ENCODE measurements at regions not wholly inside any gene's neighbourhood (a gene's known extent, or its start where the extent isn't known, plus 50 kb on each side); places are given as distances from the start of the nearest gene placed in this dataset.
"Not testable (repeated sequence)": the region's sequence is repeated elsewhere in the genome, so short reads cannot be mapped to it uniquely, and the experiment has no call there.

DNA sequence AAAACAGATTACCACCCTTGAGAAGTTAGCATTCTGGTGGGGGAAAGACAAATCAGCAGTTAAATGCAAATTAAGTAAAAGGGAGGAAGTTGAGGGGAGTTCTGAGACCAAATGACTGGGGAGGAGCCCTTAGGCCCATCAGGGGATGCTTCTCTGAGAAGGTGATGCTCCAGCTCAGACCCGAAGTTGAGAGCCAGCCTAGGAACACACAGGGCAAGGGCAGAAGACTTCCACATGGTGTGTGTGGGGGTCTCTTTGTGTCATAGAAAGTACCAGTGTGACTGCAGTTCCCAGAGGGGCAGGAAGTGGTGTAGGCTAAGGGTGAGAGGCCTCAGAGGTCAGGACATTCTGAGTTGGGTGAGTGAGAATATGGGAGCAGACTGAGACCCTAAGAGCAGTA, 137.3 kb downstream of the KLRB1 start:
- peak; percentile 38 for FAIRE-seq
- DNase-seq (ENCODE audit: insufficient read length, low spot score), result not testable (repeated sequence)
- TF ChIP-seq SPI1 (IDR thresholded peaks at IDR 0.05; ENCODE audit: low read depth, low read length), result 0 out of 2 replicates have a peak, but pooled peaks have one; percentile 29

DNA sequence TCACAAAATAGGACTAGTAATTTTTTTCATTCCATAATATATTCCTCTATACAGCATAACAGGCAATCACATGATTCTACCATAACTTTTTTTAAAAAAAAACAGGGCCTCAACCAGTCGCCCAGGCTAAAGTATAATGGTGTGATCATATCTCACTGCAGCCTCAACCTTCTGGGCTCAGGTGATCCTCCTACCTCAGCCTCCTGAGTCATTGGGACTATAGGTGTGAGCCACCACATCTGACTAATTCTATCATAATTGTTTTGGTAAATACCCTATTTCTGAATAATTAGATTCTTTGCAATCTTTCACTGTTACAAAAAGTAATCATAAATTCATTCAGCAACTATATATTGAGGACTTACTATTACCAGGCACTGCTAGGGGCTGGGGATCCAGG, 137.8 kb downstream of the KLRB1 start:
- FAIRE-seq; DNase-seq (ENCODE audit: insufficient read length, low spot score): not testable (repeated sequence)

DNA sequence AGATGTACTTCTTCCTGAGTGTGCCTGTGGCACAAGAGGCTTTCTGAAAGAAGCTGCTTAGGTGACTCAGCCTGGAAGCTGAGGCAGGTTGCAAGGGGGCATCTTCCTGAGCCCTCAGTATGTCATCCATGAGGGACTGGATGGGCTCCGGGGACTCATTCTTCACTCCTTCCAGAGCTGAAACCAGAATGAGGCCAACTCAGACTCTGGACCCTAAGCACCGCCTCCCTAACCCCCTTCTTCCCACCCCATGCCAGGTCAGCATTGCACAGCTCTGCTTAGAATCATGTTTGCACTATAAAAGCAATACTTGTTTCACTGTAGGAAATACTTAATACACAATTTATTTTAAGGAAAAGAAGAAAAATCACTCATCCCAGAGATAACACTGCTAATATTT, 138.3 kb downstream of the KLRB1 start:
- FAIRE-seq, result not testable (repeated sequence)

DNA sequence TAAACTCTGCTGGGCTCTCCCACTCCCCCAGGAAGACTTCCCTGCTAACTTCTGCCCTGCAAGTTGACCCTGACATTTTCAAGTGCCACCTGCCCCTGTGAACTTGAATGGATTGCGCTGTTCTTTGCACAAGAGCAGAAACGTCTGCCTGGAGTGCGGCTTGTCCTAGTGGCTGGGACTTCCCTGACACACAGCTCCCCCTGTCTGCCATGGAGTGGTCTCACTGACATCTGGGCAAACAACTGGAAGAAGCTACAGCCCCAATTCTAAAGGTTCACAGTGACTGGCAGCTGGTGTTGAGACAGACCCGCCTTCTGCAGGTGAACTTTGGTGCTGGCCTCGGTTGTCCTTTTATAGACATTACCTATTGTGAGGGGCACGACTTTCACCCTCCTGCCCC, 138.7 kb downstream of the KLRB1 start:
- not testable (repeated sequence) for DNase-seq (ENCODE audit: insufficient read length, low spot score); FAIRE-seq

More for the DNA sequence above, 138.3 kb downstream of the KLRB1 start:
- DNase-seq (ENCODE audit: insufficient read length, low spot score), result not testable (repeated sequence)

DNA sequence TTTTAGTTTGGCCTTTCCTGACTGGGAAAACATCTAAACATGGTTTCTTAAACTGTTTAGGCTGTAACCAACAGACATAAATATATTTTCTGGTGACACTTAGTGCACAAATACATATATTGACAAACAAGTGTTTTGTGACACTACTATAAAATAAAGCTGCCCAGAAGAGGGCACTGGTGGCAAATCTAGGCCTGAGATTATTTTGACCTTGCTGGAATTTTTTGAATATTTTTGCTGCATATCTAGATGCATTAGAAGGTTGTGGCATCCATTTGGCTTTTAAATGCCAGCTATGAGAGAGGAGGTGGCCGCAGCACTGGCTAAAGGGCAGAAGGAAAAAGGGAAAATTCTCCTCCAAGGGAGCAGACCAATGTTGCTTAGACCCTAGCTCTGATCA, 139.6 kb downstream of the KLRB1 start:
- DNase-seq (ENCODE audit: insufficient read length, low spot score), result not testable (repeated sequence)
- peak; percentile 45 for FAIRE-seq

DNA sequence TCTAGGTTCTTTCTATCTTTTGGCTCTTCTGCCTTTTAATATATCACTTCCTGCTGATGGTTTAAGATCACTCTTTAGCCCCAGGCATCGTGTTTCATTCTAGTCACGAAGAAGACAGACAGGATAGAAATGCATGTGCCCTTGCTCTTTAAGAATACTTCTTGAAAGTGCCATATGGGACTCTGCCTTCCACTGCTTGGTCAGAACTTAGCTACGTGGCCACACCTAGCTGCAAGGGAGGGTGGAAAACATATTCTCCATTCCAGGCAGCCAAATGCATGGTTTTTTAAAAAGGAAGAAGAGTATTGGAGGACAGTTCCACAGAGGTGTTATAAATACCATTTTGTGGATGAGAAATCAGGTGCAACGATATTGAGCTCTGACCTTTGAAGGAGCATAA, 143.3 kb downstream of the KLRB1 start:
- no peak for DNase-seq (ENCODE audit: insufficient read length, low spot score)
- FAIRE-seq, result no peak
- no peak for TF ChIP-seq TAF1 (IDR thresholded peaks at IDR 0.05; ENCODE audit: low read depth, low read length)
- TF ChIP-seq PAX5 (IDR thresholded peaks at IDR 0.05; ENCODE audit: insufficient read depth, low read length, severe bottlenecking), result no peak
- TF ChIP-seq SPI1 (IDR thresholded peaks at IDR 0.05; ENCODE audit: low read depth, low read length), result no peak
- TF ChIP-seq POU2F2 (IDR thresholded peaks at IDR 0.05; ENCODE audit: low read depth, low read length), result no peak
- TF ChIP-seq POLR2AphosphoS5 (IDR thresholded peaks at IDR 0.05; ENCODE audit: low read depth, low read length), result no peak
- TF ChIP-seq POLR2A (IDR thresholded peaks at IDR 0.05; ENCODE audit: low read depth, low read length), result no peak

DNA sequence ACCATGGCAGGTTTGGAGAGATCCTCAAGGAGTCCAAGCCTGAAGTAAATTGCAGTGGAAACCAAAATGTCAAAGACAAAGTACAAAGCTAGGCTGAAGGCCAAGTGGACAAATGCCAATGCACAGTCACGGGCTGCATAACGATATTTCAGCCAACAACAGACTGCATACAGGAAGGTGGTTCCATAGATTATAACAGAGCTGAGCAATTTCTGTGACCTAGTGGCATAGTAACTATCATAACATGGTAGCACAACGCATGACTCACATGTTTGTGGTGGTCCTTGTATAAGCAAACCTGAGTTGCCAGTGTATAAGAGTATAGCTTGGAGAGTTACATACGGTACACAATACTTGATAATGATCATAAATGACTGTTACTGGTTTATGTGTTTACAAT, 152.2 kb downstream of the KLRB1 start:
- DNase-seq (ENCODE audit: insufficient read length, low spot score); FAIRE-seq: not testable (repeated sequence)

DNA sequence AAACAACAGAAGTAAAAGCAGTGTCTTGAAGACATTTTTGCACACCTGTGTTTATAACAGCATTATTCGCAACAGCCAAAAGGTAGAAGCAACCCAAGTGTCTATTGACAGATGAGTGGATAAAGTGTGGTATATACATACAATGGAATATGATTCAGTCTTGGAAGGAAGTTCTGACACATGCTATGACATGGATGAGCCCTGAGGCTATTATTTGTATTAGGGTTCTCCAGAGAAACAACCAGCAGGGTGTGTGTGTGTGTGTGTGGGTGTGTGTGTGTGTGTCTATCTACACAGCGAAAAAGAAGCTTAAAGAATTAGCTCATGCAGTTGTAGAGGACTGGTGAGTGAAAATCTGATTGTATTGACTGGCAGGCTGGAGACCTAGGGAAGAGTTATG, 153.7 kb downstream of the KLRB1 start:
- not testable (repeated sequence) for DNase-seq (ENCODE audit: insufficient read length, low spot score); FAIRE-seq

DNA sequence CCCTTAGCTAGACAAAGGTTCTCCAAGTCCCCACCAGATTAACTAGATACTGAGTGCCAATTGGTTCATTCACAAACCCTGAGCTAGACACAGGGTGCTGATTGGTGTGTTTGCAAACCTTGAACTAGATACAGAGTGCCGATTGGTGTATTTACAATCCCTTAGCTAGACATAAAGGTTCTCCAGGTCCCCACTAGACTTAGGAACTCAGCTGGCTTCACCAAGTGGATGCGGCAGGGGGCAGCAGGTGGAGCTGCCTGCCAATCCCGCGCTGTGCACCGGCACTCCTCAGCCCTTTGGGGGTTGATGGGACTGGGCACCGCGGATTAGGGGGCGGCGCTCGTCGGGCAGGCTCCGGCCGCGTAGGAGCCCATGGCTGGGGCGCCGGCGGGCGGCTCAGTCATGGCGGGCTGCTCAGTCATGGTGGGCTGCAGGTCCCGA, 157.6 kb downstream of the KLRB1 start:
- not testable (repeated sequence) for DNase-seq (ENCODE audit: insufficient read length, low spot score); FAIRE-seq

DNA sequence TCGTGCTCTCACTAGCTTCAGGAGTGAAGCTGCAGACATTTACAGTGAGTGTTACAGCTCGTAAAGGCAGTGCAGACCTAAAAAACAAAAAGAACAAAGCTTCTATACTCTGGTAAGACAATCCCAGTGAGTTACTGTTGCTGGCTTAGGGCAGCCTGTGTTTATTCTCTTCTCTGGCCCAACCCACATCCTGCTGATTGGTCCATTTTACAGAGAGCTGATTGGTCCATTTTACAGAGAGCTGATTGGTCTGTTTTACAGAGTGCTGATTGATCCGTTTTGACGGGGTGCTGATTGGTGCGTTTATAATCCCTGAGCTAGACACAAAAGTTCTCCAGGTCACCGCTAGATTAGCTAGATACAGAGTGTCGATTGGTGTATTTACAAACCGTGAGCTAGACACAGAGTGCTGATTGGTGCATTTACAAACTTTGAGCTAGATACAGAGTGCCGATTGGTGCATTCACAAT, 158.0 kb downstream of the KLRB1 start:
- not testable (repeated sequence) for FAIRE-seq; DNase-seq (ENCODE audit: insufficient read length, low spot score)

DNA sequence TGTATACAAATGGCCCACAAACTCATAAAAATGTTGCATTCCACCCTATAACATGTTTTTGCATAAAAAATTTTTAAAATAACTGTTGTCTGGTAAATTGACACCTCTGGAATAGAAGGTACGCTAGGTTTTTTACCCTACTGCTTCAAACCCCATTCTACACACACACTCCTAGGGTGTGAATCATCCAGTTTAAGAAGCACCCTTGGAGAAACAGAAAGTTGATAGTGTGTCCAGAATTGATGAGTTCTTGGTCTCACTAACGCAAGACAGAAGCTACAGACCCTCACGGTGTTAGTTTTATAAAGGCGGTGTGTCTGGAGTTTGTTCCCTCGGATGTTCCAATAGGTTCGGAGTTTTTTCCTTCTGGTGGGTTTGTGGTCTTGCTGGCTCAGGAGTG, 158.5 kb downstream of the KLRB1 start:
- TF ChIP-seq POLR2AphosphoS5 (IDR thresholded peaks at IDR 0.05; ENCODE audit: low read depth, low read length), result no peak
- no peak for TF ChIP-seq SPI1 (IDR thresholded peaks at IDR 0.05; ENCODE audit: low read depth, low read length)
- no peak for TF ChIP-seq POU2F2 (IDR thresholded peaks at IDR 0.05; ENCODE audit: low read depth, low read length)
- TF ChIP-seq POLR2A (IDR thresholded peaks at IDR 0.05; ENCODE audit: low read depth, low read length), result no peak
- no peak for TF ChIP-seq TAF1 (IDR thresholded peaks at IDR 0.05; ENCODE audit: low read depth, low read length)
- no peak for TF ChIP-seq PAX5 (IDR thresholded peaks at IDR 0.05; ENCODE audit: insufficient read depth, low read length, severe bottlenecking)
- FAIRE-seq (no peak), DNase-seq (ENCODE audit: insufficient read length, low spot score) (no peak)

DNA sequence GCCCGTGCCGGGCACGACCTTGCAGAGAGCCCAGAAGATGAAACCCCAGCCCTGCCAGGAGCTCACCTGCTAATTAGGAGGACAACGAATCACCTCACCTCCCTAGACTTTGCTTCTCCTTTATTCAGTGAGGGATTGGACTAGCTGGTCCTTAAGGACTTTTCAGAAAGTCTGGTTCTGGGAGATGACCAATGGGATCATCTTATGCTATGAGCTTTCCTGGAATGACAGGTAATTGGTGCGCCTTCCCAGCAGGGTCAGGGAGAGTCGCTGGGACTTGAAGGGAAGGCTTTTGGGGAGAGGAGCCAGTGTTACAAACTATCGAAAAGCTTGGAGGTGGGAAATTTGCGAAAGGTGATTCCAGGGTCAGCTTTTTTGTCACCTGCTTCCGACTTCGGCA, 159.1 kb downstream of the KLRB1 start:
- not testable (repeated sequence) for DNase-seq (ENCODE audit: insufficient read length, low spot score); FAIRE-seq

DNA sequence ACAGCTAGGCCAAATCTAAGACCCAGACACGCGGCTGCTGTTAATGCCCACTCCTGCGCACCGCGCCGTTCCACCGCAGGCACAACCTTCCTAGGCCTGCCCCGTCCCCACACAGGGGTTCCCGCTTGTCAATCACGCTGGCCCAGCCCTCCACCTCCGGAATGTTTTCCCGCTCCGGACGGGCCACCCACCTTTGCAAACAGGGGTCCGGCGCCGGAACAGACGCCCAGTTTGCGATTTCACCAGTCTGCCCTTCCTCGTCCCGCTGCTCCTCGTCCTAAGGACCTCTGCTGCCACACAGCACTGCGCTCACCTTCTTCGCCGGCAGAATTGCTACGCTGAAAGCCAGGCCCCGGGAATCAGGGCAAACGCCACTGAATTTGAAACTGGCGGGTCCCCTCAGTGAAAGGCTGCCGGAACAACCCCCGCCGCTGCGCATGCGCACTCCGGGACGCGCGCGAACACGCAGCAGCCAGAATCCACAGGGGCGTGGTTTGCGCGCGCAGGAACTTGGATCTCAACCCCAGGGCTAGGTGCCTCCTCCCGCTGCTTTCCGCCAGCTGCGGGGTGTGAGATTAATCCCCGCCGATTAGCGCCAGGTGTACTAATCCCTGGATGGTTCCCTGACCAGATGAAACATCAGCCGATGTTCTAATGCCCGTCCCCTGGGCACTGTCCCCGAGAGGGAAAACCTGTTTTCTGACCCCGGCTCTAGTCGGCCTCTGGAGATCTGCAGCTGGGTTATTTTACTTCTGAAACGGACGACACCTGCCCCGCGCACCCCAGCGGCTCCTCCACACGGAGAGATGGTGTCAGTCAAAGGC, 159.7 kb downstream of the KLRB1 start:
- DNase-seq (ENCODE audit: insufficient read length, low spot score), result peak; percentile 55
- peak; percentile 82 for FAIRE-seq

DNA sequence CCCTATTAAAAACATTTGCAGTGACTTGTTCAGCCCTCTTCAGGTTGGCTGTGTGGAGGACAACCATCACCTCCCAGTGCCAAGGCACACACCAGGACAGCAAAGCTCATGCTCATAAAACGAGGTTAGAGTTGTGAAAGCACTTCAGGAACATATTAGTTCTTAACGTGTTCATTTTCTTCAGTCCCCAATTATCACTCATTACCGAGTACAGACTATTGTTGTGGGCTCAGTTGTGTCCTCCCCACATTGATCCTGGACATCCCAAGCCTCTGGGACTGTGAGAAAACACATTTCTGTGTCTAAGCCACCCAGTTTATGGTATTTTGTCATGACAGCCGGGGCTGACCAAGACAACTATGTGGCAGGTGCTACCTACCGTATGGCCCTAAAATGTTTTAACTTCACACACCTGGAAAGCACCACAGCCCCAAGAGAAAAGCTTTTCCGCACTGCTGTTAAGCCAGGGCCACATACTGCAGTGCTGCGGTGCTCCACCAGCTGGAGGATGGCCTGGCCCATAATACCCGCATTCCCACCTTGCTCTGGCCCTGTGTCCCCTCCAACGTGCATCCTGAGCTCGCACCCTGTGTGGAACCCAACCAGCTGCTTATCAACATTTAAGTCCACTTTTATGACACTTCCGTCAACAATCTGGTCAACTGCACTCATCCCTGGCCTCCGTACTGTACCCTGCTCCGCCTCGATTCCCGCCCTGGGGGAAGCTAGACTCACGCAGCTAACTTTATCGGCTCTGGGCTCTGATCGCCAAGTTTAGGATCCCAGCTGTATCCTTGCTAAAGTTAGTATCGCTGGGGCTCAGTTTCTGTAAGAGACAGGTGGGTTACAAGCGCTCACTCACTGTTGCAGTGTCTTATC, 160.6 kb downstream of the KLRB1 start:
- not testable (repeated sequence) for DNase-seq (ENCODE audit: insufficient read length, low spot score)
- peak; percentile 66 for FAIRE-seq

DNA sequence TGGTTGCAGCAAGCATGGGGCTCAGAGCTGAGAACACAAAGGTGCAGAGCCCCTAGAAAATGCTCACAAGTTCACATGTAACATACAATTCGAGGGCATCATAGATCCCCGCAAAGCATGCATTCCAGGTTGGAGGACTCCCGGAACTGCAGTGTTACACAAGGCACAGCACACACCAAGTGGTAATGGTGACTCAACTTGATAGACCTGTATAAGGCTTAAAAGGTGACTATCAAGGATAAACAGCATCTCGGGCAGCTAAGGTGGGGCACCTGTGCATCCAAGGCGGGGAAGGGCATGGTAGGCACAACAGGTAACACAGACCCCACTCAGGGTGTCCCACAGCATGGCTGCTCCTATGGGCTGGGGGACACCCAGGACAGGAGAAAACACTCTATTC, 167.3 kb downstream of the KLRB1 start:
- DNase-seq (ENCODE audit: insufficient read length, low spot score); FAIRE-seq: not testable (repeated sequence)

DNA sequence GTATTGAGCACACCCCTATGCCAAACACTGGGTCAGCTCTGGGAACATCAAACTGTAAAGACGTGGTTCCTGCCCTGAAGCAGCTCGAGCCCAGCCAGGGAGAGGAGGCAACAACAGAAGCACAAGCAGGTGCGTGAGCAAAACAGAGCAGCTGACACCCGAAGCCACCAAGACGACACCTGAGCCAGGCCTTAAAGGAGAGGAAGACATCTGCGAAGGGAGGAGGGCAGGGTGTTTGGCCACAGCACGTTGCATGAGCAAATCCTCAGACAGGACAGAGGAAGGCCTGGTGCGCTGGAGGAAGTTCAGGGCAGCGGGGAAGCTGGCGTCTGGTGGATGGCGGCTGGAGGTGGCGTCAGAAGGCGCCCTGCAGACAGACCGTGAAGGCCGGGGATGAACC, 172.0 kb downstream of the KLRB1 start:
- DNase-seq (ENCODE audit: insufficient read length, low spot score); FAIRE-seq: not testable (repeated sequence)

DNA sequence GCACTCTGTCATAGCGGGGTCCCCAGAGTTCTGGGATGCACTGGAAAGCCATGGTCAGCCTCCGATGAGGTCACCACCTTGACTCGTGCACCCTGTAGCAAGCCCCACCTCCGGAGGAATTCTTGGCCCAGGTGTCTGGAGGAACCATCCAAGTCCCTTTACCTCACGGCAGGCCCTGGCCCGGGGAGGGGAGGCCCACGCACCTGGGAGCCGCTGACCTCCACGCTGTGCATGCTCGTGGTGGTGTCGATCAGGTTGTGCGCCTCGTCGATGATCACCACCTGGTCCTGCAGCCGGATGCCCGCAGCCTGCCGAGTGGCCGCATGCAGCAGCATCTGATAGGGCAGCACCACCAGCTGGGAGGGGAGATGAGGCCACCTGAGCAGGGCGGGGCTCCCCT, 177.3 kb downstream of the KLRB1 start:
- not testable (repeated sequence) for FAIRE-seq; DNase-seq (ENCODE audit: insufficient read length, low spot score)

DNA sequence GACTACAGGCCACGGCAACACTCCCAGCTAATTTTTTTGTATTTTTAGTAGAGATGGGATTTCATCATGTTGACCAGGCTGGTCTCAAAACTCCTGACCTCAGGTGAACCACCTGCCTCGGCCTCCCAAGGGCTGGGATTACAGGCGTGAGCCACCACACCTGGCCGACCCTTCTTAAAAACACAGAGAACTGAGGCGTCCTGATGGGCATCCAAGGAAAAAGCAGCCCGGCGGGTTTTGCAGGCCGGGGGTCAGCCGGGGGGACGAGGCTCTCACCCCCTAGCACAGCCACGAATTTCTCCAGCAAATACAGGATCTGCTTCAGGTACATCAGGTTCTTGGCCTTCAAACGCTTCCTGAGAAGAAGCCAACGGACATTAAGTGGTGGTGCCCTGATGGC, 178.9 kb downstream of the KLRB1 start:
- not testable (repeated sequence) for FAIRE-seq; DNase-seq (ENCODE audit: insufficient read length, low spot score)
